Esophagus muscularis mucosa (tissue), 4 donors: ENCODE measurements at regions not wholly inside any gene's neighbourhood (a gene's known extent, or its start where the extent isn't known, plus 50 kb on each side); places are given as distances from the start of the nearest gene placed in this dataset.

Source experiments
- CTCF ChIP-seq, 3 experiments: fragments of 200-600 bp in 2 of 3; fragments of 450-650 bp in 1 of 3; sonication (generic) in 2 of 3; IDR thresholded peaks; one replicate each; pipeline ENCODE4 v1.5.1; 2017 to 2019; ENCODE audit warnings: antibody characterized with exemption in 3 of 3, mild to moderate bottlenecking in 2 of 3, moderate library complexity in 1 of 3
- EP300 ChIP-seq: sonication (generic); formaldehyde crosslinking; IDR thresholded peaks from one replicate; pipeline ENCODE4 v1.6.1; 2017; ENCODE audit warnings: antibody characterized with exemption
- POLR2A ChIP-seq: fragments of 450-650 bp; IDR thresholded peaks from one replicate; pipeline ENCODE4 v1.6.1; 2017; ENCODE audit warnings: antibody characterized with exemption, moderate library complexity, mild to moderate bottlenecking, low read depth

- TF ChIP-seq CTCF (IDR thresholded peaks at IDR 0.05) (no peak), POLR2A (no peak), EP300 (no peak)
Measured at GRCh38 chr7:15856311-15856710, 169.8 kb upstream of the MEOX2 start.
